ENCODE measurements at regions not wholly inside any gene's neighbourhood (a gene's known extent, or its start where the extent isn't known, plus 50 kb on each side); places are given as distances from the start of the nearest gene placed in this dataset.

DNA sequence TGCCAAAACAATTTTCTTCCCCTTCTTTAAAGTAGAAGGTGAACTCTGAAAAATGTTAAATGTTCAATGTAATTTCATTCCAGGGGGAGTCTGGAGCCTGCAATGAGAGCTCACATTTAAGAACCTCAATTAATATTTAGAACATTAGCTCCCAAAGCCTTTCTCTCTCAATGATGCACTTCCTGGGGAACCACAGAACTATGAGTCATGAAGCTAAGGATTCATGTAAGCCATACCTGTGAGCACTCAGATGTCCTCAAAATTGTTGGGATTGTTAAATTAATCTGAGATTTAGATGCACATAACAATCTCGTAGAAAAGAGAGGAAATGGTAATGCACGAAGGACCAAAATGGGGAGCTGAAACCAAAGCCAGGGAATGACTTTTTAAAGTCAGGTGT lies 244.2 kb upstream of the LRIG1 start:
- TF ChIP-seq RXRA (IDR thresholded peaks at IDR 0.05; ENCODE audit: insufficient read depth, low read depth, low read length) (no peak), CEBPB (IDR thresholded peaks at IDR 0.05; ENCODE audit: low read depth, low read length) (no peak), POLR2AphosphoS5 (IDR thresholded peaks at IDR 0.05; ENCODE audit: low read depth, low read length) (no peak)

Data from H1 (cell line).